ENCODE measurements at regions not wholly inside any gene's neighbourhood (a gene's known extent, or its start where the extent isn't known, plus 50 kb on each side); places are given as distances from the start of the nearest gene placed in this dataset.
A peak's percentile ranks its signal among the peaks of the same experiment; 100 is the strongest.

GRCh38 chr11:110779108-110779507 is 66.9 kb upstream of the ARHGAP20 start:
- no peaks in the 10 kb centered on the region for H3K27me3 ChIP-seq (ENCODE audit: control insufficient read depth, insufficient read depth)
- H3K27ac ChIP-seq (ENCODE audit: low read length) = no peak overlapping the region
- H3K4me3 ChIP-seq (ENCODE audit: low read length) = no peak overlapping the region
- DNase-seq (no peak), ATAC-seq (no peak)
- intact Hi-C loops (cut with DNase I) = no loop called here
- no peaks in the 10 kb centered on the region for H3K9me3 ChIP-seq (ENCODE audit: control insufficient read depth, low read length)
- 88% methylated on average over 3 of the region's 3 CpGs for WGBS
- H3K4me1 ChIP-seq (ENCODE audit: control insufficient read depth, insufficient read depth, low read length) = no peaks in the 10 kb centered on the region

- 32% methylated on average over 1 of the region's 1 CpG for WGBS
- Histone ChIP-seq H3K9me3 (ENCODE audit: control insufficient read depth, low read length) (no peaks in the 10 kb centered on the region), H3K4me3 (ENCODE audit: low read length) (no peak overlapping the region), H3K27me3 (ENCODE audit: control insufficient read depth, insufficient read depth) (no peaks in the 10 kb centered on the region), H3K27ac (ENCODE audit: low read length) (no peak overlapping the region), H3K4me1 (ENCODE audit: control insufficient read depth, insufficient read depth, low read length) (no peaks in the 10 kb centered on the region)
- intact Hi-C loops (cut with DNase I) = no loop called here
- peak in 1 of 2 donors; percentile 32 for ATAC-seq
- DNase-seq = no peak
These were observed 66.1 kb upstream of the ARHGAP20 start for GRCh38 chr11:110778343-110778742.

GRCh38 chr11:110777775-110778174 is 65.5 kb upstream of the ARHGAP20 start:
- no peak overlapping the region for H3K27ac ChIP-seq (ENCODE audit: low read length)
- H3K4me3 ChIP-seq (ENCODE audit: low read length) = no peak overlapping the region
- H3K9me3 ChIP-seq (ENCODE audit: control insufficient read depth, low read length) = no peaks in the 10 kb centered on the region
- no peaks in the 10 kb centered on the region for H3K27me3 ChIP-seq (ENCODE audit: control insufficient read depth, insufficient read depth)
- intact Hi-C loops (cut with DNase I) = no loop called here
- H3K4me1 ChIP-seq (ENCODE audit: control insufficient read depth, insufficient read depth, low read length) = no peaks in the 10 kb centered on the region
- ATAC-seq = peak; percentile 64 to 81
- DNase-seq = no peak
- WGBS = 29% methylated on average over 2 of the region's 2 CpGs

- H3K27me3 ChIP-seq (ENCODE audit: control insufficient read depth, insufficient read depth) = no peaks in the 10 kb centered on the region
- intact Hi-C loops (cut with DNase I) = no loop called here
- DNase-seq (no peak), ATAC-seq (no peak)
- no peak overlapping the region for H3K27ac ChIP-seq (ENCODE audit: low read length)
- 58% methylated on average over 2 of the region's 2 CpGs for WGBS
- no peak overlapping the region for H3K4me3 ChIP-seq (ENCODE audit: low read length)
- H3K4me1 ChIP-seq (ENCODE audit: control insufficient read depth, insufficient read depth, low read length) = no peaks in the 10 kb centered on the region
- H3K9me3 ChIP-seq (ENCODE audit: control insufficient read depth, low read length) = no peaks in the 10 kb centered on the region
These were observed 63.8 kb upstream of the ARHGAP20 start for GRCh38 chr11:110776081-110776480.

GRCh38 chr11:110774138-110775014 is 62.1 kb upstream of the ARHGAP20 start:
- DNase-seq (no peak), ATAC-seq (no peak)
- Histone ChIP-seq H3K4me1 (ENCODE audit: control insufficient read depth, insufficient read depth, low read length) (no peaks in the 10 kb centered on the region), H3K27me3 (ENCODE audit: control insufficient read depth, insufficient read depth) (no peaks in the 10 kb centered on the region), H3K9me3 (ENCODE audit: control insufficient read depth, low read length) (no peaks in the 10 kb centered on the region), H3K27ac (ENCODE audit: low read length) (no peak overlapping the region), H3K4me3 (ENCODE audit: low read length) (no peak overlapping the region)
- intact Hi-C loops (cut with DNase I) = no loop called here
- WGBS = 94% methylated on average over 3 of the region's 3 CpGs

- Histone ChIP-seq H3K27ac (ENCODE audit: low read length) (no peak overlapping the region), H3K9me3 (ENCODE audit: control insufficient read depth, low read length) (no peaks in the 10 kb centered on the region), H3K27me3 (ENCODE audit: control insufficient read depth, insufficient read depth) (no peaks in the 10 kb centered on the region), H3K4me3 (ENCODE audit: low read length) (no peak overlapping the region), H3K4me1 (ENCODE audit: control insufficient read depth, insufficient read depth, low read length) (no peaks in the 10 kb centered on the region)
- intact Hi-C loops (cut with DNase I) = no loop called here
- DNase-seq (no peak), ATAC-seq (no peak)
- 94% methylated on average over 1 of the region's 1 CpG for WGBS
These were observed 61.2 kb upstream of the ARHGAP20 start for GRCh38 chr11:110773442-110773841.

- no peak for ATAC-seq
- 91% methylated on average over 3 of the region's 3 CpGs for whole genome bisulfite sequencing
These were observed 60.6 kb upstream of the ARHGAP20 start for GRCh38 chr11:110772863-110773262.

GRCh38 chr11:110766316-110766715 is 54.1 kb upstream of the ARHGAP20 start:
- ATAC-seq (no peak), DNase-seq (no peak)
- Histone ChIP-seq H3K27me3 (ENCODE audit: control insufficient read depth, insufficient read depth) (no peaks in the 10 kb centered on the region), H3K27ac (ENCODE audit: low read length) (no peak overlapping the region), H3K4me3 (ENCODE audit: low read length) (no peak overlapping the region), H3K4me1 (ENCODE audit: control insufficient read depth, insufficient read depth, low read length) (no peaks in the 10 kb centered on the region), H3K9me3 (ENCODE audit: control insufficient read depth, low read length) (no peaks in the 10 kb centered on the region)
- intact Hi-C loops (cut with DNase I) = no loop called here
- WGBS = 71% methylated on average over 1 of the region's 1 CpG

More at GRCh38 chr11:110772863-110773262, 60.6 kb upstream of the ARHGAP20 start:
- intact Hi-C loops (cut with DNase I) = no loop called here
- H3K27me3 ChIP-seq (ENCODE audit: control insufficient read depth, insufficient read depth) = no peaks in the 10 kb centered on the region
- no peak for DNase-seq
- H3K4me1 ChIP-seq (ENCODE audit: control insufficient read depth, insufficient read depth, low read length) = no peaks in the 10 kb centered on the region
- no peak overlapping the region for H3K4me3 ChIP-seq (ENCODE audit: low read length)
- no peaks in the 10 kb centered on the region for H3K9me3 ChIP-seq (ENCODE audit: control insufficient read depth, low read length)
- H3K27ac ChIP-seq (ENCODE audit: low read length) = no peak overlapping the region

GRCh38 chr11:110764485-110764884 is 52.2 kb upstream of the ARHGAP20 start:
- DNase-seq (no peak), ATAC-seq (no peak)
- intact Hi-C loops (cut with DNase I) = no loop called here
- no peaks in the 10 kb centered on the region for H3K4me1 ChIP-seq (ENCODE audit: control insufficient read depth, insufficient read depth, low read length)
- H3K9me3 ChIP-seq (ENCODE audit: control insufficient read depth, low read length) = no peaks in the 10 kb centered on the region
- WGBS = 61% methylated on average over 1 of the region's 1 CpG
- H3K27ac ChIP-seq (ENCODE audit: low read length) = no peak overlapping the region
- H3K27me3 ChIP-seq (ENCODE audit: control insufficient read depth, insufficient read depth) = no peaks in the 10 kb centered on the region
- H3K4me3 ChIP-seq (ENCODE audit: low read length) = no peak overlapping the region

- ATAC-seq (no peak), DNase-seq (peak in 1 of 3 donors; percentile 48)
- no peak overlapping the region for H3K27ac ChIP-seq (ENCODE audit: low read length)
- 49% methylated on average over 2 of the region's 2 CpGs for WGBS
- H3K4me3 ChIP-seq (ENCODE audit: low read length) = no peak overlapping the region
- H3K9me3 ChIP-seq (ENCODE audit: control insufficient read depth, low read length) = no peaks in the 10 kb centered on the region
- intact Hi-C loops (cut with DNase I) = no loop called here
- H3K27me3 ChIP-seq (ENCODE audit: control insufficient read depth, insufficient read depth) = no peaks in the 10 kb centered on the region
- no peaks in the 10 kb centered on the region for H3K4me1 ChIP-seq (ENCODE audit: control insufficient read depth, insufficient read depth, low read length)
These were observed 51.2 kb upstream of the ARHGAP20 start for GRCh38 chr11:110763249-110764011.

- Histone ChIP-seq H3K27ac (ENCODE audit: low read length) (no peak overlapping the region), H3K9me3 (ENCODE audit: control insufficient read depth, low read length) (no peaks in the 10 kb centered on the region), H3K4me3 (ENCODE audit: low read length) (no peak overlapping the region), H3K27me3 (ENCODE audit: control insufficient read depth, insufficient read depth) (no peaks in the 10 kb centered on the region), H3K4me1 (ENCODE audit: control insufficient read depth, insufficient read depth, low read length) (no peaks in the 10 kb centered on the region)
- no peak for ATAC-seq
- intact Hi-C loops (cut with DNase I) = no loop called here
- DNase-seq = no peak
- 65% methylated on average over 2 of the region's 2 CpGs for WGBS
These were observed 50.4 kb upstream of the ARHGAP20 start for GRCh38 chr11:110762590-110762989.

Data from right cardiac atrium (tissue), 5 donors.